Posterior vena cava (tissue), 2 donors: ENCODE measurements at regions not wholly inside any gene's neighbourhood (a gene's known extent, or its start where the extent isn't known, plus 50 kb on each side); places are given as distances from the start of the nearest gene placed in this dataset.

Experiments used
- DNase-seq: peaks from one replicate; pipeline ENCODE4 v3.0.0-alpha.2; 2020; ENCODE audit warnings: low spot score
- intact Hi-C, 2 donors: fragments of 100-400 bp; cut with DNase I; formaldehyde crosslinking; loops; one replicate each; pipeline versions ENCODE4 v1.14.1 to v1.14.2; 2022 to 2023
- donor health status: DM: yes; HTN: yes; CAD: no.
- donor health status: DM: yes; HTN: yes; CAD: no.

DNA sequence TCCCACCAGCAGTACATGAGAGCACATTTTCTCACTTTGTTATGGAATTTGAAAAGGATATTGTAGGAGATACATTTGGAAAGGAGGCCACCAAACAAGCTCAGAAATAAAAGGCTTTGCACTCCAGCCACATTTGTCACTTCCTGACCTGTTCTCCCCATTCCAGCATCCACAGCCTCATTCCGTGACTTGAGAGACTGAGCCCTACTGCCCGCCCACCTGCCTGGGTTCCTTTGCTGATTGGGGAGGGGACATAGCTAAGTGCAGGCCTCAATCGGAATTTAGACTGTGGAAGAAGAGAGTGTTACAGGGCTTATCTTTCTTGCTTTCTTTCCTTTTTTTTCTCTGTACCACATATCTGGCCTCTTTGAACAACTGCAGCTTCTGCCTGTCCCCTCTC, 735.4 kb upstream of the TMEM132C start:
- no peak for DNase-seq
- intact Hi-C loops: no loop called here

DNA sequence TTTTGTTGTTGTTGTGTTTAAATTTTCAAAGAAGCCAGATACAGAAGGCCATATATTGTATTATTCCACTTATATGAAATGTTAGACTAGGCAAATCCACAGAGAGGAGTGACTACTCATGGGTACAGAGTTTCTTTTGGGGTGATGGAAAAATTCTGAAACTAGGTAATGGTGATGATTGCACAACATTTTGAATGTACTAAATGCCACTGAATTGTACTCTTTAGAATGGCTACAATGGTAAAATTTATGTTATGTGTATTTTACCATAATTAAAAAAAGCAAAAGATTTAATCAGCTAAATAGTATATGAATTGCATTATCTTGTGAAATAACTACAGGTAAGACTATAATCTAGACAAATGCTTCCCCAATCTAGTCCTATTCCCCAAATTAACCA, 733.6 kb upstream of the TMEM132C start:
- intact Hi-C loops: no loop called here
- no peak for DNase-seq

DNA sequence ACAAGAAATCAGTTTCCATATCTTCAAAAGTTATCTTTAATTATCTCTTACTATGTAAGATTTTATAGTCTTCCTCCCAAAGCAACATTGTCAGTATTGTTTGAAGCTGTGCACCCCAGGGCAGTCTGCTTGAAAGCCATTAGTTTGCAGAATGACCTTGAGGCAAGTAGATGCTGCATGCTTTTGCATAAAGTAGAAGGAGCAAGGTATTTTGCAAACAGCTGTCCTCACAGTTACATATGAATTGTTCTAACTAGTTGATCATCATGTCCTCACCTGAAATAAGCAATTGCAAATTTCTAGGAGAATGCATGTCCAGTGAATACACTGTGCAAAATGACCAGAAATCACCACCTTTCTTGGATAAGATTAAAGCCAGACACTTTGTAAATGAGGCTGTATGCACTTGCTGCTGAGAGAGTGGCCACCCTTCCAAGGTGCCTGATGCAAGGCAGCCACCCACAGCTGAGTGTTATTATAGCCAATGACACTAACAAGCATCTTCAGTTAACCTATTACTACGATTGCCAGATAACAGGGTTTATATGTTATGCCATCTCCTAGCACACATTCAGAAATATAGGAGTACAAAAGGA, 730.0 kb upstream of the TMEM132C start:
- intact Hi-C loops: no loop called here
- DNase-seq: no peak

DNA sequence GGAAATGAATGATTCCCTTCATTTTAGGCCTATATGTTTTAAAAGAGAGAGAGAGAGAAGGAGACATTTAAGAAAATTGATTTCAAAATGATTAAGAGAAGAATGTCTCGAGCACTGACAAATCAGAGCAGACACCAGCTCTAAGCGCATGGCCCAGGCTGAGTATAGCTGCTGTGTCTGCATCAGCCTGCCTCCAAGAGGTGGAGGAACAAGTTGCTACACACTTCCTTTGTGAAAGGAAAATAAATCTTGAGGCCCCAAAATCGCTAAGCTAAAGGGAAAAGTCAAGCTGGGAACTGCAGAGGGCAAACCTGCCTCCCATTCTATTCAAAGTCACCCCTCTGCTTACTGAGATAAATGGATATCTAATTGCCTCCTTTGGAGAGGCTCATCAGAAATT, 728.7 kb upstream of the TMEM132C start:
- intact Hi-C loops: no loop called here
- no peak for DNase-seq

DNA sequence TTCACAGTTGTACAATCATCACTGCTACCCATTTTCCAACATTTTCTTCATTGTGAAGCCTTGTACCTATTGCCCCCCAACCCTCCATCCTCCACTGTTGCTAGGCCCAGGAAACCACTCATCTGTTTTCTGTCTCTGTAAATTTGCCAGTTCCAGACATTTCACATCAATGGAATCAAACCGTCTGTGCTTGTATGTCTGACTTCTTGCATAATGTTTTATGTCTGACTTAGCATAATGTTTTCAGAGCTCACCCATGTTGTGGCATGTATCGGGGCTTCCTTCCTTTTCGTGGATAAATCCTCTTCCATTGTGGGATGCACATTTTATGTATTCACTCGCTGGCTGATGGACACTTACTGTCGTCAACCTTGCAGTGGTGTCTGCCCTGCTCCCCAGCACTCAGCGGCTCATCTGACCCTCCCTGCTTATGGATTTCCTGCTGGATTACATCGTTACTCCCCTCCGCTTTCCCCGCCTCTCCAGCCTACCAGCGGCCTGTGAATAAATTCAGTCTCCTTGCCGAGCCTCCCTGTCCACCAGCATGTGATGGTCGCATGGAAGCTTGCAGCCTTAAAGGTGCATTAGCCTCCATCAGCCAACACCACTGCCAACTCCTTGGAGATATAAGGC, 727.6 kb upstream of the TMEM132C start:
- DNase-seq: no peak
- intact Hi-C loops: no loop called here

DNA sequence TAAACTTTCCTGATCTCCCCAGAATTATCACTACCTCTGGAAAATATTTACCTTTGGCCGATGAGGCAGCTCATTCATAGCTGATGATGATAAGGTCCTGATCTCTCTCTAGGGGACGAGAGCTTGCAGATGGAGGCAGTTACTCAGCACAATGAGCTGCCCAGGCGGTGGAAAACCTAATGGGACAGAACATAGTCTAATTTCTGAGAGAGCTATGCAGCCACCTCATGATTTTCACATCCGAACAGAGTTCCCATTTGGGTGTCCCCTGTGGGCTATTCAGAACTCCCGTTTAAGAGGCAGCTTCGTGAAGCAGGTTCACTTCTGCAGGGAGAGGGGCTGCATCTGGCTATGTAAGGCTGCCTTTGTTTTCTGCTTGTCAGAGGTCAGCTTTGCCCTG, 724.6 kb upstream of the TMEM132C start:
- no peak for DNase-seq
- intact Hi-C loops: no loop called here

DNA sequence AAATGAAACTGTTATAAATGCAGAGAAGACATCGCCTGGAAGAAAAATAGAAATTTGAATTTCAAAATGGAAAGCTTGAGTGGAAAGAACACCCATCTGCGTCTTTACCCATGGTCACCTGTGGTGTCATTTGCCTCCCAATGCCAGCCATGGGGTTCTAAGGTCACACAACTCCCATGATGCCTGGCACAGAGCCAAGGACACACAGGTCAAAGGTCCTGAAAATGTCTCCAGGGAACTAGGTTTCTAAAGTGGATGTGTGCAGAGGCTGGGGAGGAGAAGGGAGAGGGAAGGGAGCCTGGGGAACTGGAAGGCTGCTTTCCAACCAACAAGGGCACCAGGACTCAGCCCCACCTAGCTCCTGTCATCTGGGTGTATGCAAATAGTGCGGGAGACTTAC, 724.0 kb upstream of the TMEM132C start:
- intact Hi-C loops: no loop called here

DNA sequence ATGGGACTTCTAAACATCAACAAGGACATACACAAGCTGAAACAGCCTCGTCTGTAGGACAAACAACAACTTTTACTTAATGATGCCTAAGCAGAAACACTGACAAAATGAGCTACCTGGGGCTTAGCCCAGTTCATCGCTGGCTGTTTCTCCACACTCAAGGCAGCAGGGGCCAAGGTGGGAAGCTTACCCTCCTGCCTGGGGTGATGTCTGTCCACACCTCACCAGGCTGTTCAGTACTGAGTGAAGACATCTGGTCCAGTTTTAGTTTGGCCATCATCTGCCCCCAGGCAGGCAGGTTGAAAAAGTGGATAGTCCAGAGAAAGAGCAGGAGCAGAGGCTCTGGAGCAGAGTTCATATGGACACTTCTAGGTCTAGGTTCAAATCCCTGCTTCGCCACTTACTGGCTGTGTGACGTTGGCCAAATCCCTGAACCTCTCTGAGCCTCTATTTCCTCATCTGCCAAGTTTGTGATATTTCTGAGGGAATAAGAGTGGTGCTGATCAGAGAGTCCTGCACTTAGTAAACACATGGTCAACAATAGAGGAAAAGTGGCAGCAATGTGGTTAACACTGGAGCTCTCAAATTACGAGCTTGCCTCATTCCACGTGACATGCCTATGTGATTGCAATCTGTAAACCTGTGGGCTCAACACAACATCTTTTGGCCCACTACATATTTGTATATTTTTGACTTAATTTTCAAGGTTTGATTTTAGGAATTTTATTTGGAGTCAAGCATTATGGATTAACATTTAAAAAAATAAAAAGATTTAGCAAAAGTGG, 720.1 kb upstream of the TMEM132C start:
- DNase-seq: no peak
- intact Hi-C loops: no loop called here

More for the DNA sequence above, 724.0 kb upstream of the TMEM132C start:
- DNase-seq: no peak

DNA sequence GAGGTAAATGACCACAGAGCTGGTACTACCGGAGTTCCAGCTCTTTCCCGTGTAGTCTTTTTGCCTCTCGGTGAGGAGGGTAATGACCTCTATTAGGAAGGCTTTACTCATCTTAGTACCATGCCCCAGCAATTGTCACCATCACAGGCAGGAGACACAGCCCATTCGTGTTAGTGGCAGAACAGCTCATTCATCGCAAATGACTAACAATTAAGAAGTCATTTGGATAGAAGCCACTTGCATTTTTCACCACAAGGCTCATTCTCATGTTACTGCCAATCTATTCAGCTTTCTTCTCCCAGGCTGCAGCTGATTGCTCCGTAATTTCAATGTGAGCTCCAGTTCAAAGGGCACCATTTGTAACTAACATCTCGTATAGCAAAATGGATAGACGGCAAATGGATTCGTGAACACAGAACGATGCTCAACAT, 718.8 kb upstream of the TMEM132C start:
- intact Hi-C loops: no loop called here
- no peak for DNase-seq

DNA sequence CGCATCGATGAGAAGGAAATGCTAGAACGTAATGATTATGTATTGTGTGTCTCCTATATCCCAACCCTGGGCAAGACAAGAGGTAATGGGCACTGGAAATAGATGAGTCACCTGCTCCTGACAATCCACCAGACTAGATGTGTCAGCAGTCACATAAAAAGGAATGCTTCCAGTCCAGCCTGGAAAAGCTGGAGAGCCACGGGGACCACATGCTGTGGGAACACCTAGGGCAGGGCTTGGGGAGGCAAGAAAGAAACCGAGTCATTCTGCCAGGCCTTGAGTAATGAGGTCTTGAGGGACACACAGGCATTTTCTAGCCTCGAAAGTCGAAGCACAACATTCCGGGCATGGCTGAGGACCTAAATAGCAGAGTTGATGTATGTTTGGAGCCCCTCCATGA, 716.7 kb upstream of the TMEM132C start:
- DNase-seq: no peak
- intact Hi-C loops: no loop called here

DNA sequence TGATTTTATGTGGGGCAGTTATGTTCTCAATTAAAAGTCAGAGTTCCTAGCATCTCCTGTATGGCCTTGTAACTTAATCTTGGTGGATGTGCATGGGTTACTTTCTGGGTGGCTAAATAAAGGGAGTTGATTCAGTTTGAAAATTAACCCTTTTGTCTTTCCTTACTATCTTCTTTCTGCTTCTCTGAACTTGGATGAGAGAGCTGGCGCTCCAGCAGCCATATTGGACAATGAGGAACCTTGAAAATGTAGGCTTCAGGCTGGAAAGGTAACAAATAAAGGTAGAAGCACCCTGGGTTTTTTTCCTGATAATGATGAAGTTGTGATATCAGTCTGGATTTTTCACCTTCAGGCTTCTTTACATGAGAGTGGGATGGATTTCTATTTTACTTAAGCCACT, 714.1 kb upstream of the TMEM132C start:
- intact Hi-C loops: no loop called here
- no peak for DNase-seq

DNA sequence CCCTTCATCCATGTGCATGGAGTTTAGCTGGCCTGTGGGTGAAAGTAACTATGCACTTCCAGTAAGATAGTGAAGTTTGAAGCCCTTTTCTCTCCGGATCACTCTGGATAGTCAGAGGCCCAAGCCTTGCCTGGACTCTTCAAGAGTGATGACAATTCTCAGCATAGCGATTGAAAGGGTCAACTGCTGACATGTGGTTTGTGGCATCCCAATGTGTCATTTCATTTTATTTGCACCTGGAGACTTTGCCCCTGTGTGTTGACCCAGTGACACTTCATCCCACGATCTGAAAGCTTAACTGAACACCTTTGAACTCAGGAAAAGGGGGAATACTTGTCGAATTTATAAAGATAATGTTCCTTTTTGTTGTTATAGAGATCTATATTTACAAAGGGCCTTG, 711.9 kb upstream of the TMEM132C start:
- no peak for DNase-seq
- intact Hi-C loops: loop anchor here in 1 of 2 donors (5.0 kb wide), 1 partner anchor 1367 kb away; no protein-coding TSS in a partner anchor

DNA sequence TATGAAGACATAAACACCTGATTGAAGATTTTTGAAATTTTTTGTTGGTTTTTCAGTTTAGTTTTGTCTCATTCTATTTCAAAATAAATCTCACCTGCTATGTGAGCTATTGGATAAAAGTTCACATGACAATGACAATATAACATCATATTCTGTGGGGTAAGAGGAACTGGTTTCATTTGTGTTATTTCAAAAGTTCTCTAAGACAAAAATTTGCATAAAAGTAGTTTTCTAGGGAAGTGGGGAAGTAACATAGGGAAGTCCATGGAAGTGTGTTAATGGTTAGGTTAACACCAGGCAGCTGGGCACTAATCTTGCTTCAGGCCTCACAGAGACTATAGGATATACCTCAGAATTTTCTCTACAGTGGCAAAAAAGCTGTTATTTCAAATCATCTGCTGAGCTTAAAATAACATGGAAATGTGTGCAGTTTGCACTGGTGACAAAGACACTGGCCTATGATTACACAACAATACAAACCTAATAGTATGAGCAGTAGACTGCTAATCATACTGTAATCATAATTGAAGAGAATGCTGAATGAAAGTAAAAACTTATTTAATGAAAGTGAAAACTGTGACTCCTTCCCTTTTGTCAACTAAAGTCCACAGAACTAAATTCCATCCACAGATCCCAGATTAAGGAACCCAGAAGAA, 710.6 kb upstream of the TMEM132C start:
- no peak for DNase-seq
- intact Hi-C loops: loop anchor here in 1 of 2 donors (5.0 kb wide), 1 partner anchor 1366 kb away; no protein-coding TSS in a partner anchor

DNA sequence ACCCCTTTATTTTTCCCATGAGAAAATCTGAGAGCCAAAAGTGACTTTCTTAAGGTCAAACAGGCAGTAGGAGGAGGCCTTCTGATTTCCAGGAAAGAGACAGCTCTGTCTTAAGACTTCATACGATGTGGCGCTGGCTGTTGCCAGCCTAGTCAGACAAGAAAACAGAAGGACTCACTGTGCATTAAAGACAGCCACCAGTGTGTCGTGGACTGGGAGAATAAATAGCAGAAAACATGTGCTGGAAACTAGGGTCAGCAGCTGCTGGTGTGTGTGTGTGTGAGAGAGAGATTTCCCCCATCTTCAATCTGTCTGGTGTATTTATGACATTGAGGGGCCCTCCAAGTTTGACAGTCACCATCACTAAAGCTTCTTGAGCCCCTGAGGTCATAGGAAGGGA, 708.6 kb upstream of the TMEM132C start:
- intact Hi-C loops: loop anchor here in 1 of 2 donors (2.0 to 5.0 kb wide), 2 partner anchors 28 to 1364 kb away; no protein-coding TSS in a partner anchor
- DNase-seq: no peak

DNA sequence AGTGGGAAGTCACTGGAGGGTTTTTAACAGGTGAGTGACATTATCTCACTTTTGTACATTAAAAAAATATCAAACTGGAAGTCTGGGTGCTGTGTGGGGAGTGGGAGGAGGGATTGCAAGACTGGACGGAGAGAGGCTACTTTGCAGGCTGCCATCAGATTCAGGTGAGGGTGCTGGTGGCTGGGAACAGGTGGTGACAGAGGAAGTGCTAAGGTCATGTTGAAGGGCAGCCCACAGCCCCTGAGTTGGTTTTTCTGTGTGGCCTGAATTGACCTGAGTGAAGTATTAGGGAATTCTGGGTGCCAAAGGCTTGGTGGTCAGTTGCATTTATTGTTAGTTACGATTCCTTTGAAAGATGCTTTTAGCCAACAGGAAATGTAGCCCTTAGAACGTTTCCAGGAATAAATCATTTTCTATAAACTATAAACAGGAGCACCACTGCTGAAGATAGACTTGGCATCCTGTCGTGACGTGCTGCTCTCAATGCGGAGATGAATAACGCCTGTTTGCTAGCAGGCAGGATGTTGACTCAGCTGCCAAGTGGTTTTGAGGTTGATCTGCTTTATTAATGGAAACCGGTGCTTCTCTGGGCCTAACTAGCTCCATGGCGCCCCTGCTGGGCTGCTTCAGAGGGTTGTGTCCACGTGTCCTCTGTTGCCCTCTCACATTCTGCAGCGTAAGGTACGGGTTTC, 707.5 kb upstream of the TMEM132C start:
- no peak for DNase-seq
- intact Hi-C loops: loop anchor here in 1 of 2 donors (2.0 to 5.0 kb wide), 2 partner anchors 27 to 1363 kb away; no protein-coding TSS in a partner anchor

DNA sequence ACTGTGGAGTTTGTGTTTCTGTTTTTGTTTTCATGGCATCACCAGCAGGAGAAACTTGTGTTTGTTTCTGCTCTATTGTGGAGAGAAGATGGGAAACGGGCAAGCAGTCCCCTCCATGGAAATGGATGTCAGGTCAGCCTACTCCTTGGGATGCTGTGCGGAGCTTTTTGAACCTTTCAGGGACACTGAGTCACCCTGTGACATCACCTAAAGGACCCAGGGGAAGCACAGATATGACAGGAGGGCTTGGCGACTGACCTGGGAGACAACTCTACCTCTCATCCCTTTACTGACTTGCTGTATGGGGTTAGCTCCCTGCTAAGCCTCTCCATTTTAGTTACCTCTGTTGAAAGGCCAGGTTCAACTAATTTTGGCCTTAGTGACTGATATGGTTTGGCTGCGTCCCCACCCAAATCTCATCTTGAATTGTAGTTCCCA, 706.9 kb upstream of the TMEM132C start:
- intact Hi-C loops: no loop called here
- DNase-seq: no peak

DNA sequence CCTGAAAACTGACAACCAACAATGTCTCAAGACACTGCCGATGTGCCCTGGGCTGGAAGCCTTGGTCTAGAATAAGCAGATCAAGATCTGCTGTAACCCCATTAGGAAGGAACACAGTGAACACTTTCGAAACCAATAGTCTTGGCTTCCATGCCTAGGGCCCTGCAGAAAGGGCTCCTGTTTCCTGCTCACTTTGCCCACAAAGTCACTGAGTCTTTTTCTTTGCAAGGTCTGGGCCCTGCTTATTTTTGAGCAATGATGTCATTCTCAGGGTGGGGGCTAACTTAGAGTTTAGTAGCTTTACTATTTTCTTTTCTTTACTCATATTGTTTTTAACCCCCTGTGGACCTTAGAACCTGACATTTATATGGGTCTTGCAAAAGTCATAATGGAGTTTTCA, 704.2 kb upstream of the TMEM132C start:
- DNase-seq: no peak
- intact Hi-C loops: no loop called here

DNA sequence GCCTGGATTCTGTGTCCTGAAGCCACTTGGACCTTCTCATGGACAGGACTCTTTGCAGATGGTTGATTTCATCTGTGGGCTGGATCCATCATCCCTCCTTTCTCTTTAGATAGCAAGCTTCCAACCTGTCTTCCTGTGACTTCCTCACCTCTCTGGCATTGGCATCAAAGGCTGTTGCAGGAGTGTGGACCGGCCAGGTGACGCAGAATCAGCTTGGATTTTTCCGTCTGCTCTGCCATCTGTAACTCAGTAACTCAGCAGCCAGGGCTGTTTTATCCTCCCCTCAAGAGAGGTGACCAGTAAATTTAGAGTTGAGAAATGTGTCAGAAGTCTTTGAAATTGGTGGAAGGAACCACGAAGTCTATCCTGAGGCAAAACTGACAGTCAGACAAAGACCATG, 701.7 kb upstream of the TMEM132C start:
- DNase-seq: no peak
- intact Hi-C loops: no loop called here

DNA sequence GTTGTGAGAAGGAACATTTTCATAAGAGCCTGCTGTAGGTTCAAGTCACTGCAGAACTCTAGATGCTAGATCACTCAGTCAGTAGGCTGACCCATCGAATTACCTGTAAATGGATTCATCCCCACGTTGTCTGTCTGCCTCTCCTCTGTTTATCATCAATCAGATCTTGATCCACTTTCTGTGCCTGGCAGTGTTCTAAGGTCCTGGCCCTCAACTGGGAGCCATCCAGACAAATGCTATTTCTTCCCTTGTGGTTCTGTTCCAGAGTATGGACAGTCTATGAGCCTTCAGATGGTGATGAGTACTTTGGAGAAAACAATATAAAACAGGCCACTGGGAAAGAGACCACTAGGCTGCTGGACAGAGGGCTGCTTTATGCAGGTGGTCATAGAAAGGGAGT, 699.4 kb upstream of the TMEM132C start:
- no peak for DNase-seq
- intact Hi-C loops: no loop called here
